GM13976 (cell line): ENCODE measurements at regions not wholly inside any gene's neighbourhood (a gene's known extent, or its start where the extent isn't known, plus 50 kb on each side); places are given as distances from the start of the nearest gene placed in this dataset.

Experiments used
- DNase-seq: peaks from one replicate; pipeline ENCODE4 v3.0.0; 2012; ENCODE audit warnings: low spot score
- CTCF ChIP-seq: IDR thresholded peaks from 2 replicates; pipeline ENCODE4 v1.5.1; 2012; ENCODE audit warnings: borderline replicate concordance, mild to moderate bottlenecking; ENCODE audit not compliant: insufficient read depth; ENCODE audit errors: extremely low read depth, missing control alignments, control extremely low read depth
- in situ Hi-C: fragments of 300-500 bp; cut with MboI; formaldehyde crosslinking; loops from one replicate; pipeline ENCODE4 v1.12.0; 2022; ENCODE audit warnings: low sequenced_read_pairs, mixed read lengths, inconsistent platforms; ENCODE audit not compliant: unreplicated experiment

- no peak for TF ChIP-seq CTCF
- in situ Hi-C loops: no loop called here
Observed at GRCh38 chr7:46150721-46151120, 229.6 kb upstream of the IGFBP3 start.

GRCh38 chr7:46150202-46150601 is 229.1 kb upstream of the IGFBP3 start:
- DNase-seq: no peak
- TF ChIP-seq CTCF: no peak
- in situ Hi-C loops: no loop called here

More at GRCh38 chr7:46150721-46151120, 229.6 kb upstream of the IGFBP3 start:
- DNase-seq: no peak

GRCh38 chr7:46147871-46148270 is 226.8 kb upstream of the IGFBP3 start:
- TF ChIP-seq CTCF: no peak
- DNase-seq: no peak
- in situ Hi-C loops: loop anchor here (25.0 kb wide), 1 partner anchor 89 kb away; no protein-coding TSS in a partner anchor

- in situ Hi-C loops: loop anchor here (25.0 kb wide), 1 partner anchor 91 kb away; no protein-coding TSS in a partner anchor
- DNase-seq: no peak
- TF ChIP-seq CTCF: no peak
Observed at GRCh38 chr7:46146454-46147255, 225.6 kb upstream of the IGFBP3 start.

- DNase-seq: no peak
- in situ Hi-C loops: loop anchor here (25.0 kb wide), 1 partner anchor 92 kb away; no protein-coding TSS in a partner anchor
- no peak for TF ChIP-seq CTCF
Observed at GRCh38 chr7:46145412-46145811, 224.3 kb upstream of the IGFBP3 start.

- TF ChIP-seq CTCF: no peak
- in situ Hi-C loops: loop anchor here (25.0 kb wide), 1 partner anchor 93 kb away; no protein-coding TSS in a partner anchor
- DNase-seq: no peak
Observed at GRCh38 chr7:46143949-46144917, 223.2 kb upstream of the IGFBP3 start.
